ENCODE measurements at regions not wholly inside any gene's neighbourhood (a gene's known extent, or its start where the extent isn't known, plus 50 kb on each side); places are given as distances from the start of the nearest gene placed in this dataset.

GRCh38 chr20:56893226-56893917 lies 264.3 kb downstream of the TFAP2C start:
- Mint-ChIP-seq H3K9me3 (ENCODE audit: unreplicated experiment) (no peaks in the 10 kb centered on the region), H3K4me1 (ENCODE audit: insufficient read depth, unreplicated experiment) (no peaks in the 10 kb centered on the region), H3K27me3 (ENCODE audit: insufficient read depth, unreplicated experiment) (no peaks in the 10 kb centered on the region), H3K36me3 (ENCODE audit: insufficient read depth, unreplicated experiment) (no peaks in the 10 kb centered on the region), H3K4me3 (ENCODE audit: unreplicated experiment) (no peak overlapping the region), H3K27ac (ENCODE audit: low read depth, unreplicated experiment) (no peak overlapping the region)
- TF ChIP-seq, protein P1, sequence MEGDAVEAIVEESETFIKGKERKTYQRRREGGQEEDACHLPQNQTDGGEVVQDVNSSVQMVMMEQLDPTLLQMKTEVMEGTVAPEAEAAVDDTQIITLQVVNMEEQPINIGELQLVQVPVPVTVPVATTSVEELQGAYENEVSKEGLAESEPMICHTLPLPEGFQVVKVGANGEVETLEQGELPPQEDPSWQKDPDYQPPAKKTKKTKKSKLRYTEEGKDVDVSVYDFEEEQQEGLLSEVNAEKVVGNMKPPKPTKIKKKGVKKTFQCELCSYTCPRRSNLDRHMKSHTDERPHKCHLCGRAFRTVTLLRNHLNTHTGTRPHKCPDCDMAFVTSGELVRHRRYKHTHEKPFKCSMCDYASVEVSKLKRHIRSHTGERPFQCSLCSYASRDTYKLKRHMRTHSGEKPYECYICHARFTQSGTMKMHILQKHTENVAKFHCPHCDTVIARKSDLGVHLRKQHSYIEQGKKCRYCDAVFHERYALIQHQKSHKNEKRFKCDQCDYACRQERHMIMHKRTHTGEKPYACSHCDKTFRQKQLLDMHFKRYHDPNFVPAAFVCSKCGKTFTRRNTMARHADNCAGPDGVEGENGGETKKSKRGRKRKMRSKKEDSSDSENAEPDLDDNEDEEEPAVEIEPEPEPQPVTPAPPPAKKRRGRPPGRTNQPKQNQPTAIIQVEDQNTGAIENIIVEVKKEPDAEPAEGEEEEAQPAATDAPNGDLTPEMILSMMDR (IDR thresholded peaks at IDR 0.05; ENCODE audit: unreplicated experiment) = no peak
- ChIA-PET POLR2A (no interaction called here), CTCF (no interaction called here)
- no TSS peak for BruUV-seq (replicated peaks)
- DNase-seq (ENCODE audit: unreplicated experiment) = no peak
- intact Hi-C loops (cut with micrococcal nuclease) = no loop called here

DNA sequence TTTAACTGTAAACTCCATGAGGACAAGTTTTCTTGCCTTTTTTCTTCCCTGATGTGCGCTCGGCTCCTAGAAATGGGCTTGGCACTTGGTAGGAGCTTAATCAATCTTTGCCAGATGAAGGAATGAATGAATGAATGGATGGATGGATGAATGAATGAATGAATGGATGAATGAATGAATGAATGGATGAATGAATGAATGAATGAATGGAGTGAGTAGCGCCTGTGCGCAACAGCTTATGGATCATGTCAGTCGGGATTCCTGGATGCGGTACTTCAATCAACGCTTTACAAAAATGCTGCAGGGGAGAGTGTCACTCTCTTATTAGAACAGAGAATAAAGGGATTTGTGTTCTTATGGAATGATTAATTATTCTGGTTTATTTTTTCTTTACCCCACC lies 267.3 kb downstream of the TFAP2C start:
- CTCF ChIA-PET = no interaction called here
- POLR2A ChIA-PET = interaction anchor here (0.8 kb wide), 1 partner anchor 37 kb away, joined by 3 read pairs; no protein-coding TSS in a partner anchor
- Mint-ChIP-seq H3K4me1 (ENCODE audit: insufficient read depth, unreplicated experiment) (no peaks in the 10 kb centered on the region), H3K9me3 (ENCODE audit: unreplicated experiment) (peaks cover 11% of the 10 kb centered on the region), H3K4me3 (ENCODE audit: unreplicated experiment) (no peak overlapping the region), H3K27ac (ENCODE audit: low read depth, unreplicated experiment) (no peak overlapping the region), H3K27me3 (ENCODE audit: insufficient read depth, unreplicated experiment) (no peaks in the 10 kb centered on the region), H3K36me3 (ENCODE audit: insufficient read depth, unreplicated experiment) (no peaks in the 10 kb centered on the region)
- DNase-seq (ENCODE audit: unreplicated experiment) = no peak
- intact Hi-C loops (cut with micrococcal nuclease) = no loop called here
- BruUV-seq (replicated peaks) = no TSS peak
- TF ChIP-seq, protein P1 (IDR thresholded peaks at IDR 0.05; ENCODE audit: unreplicated experiment) = no peak

DNA sequence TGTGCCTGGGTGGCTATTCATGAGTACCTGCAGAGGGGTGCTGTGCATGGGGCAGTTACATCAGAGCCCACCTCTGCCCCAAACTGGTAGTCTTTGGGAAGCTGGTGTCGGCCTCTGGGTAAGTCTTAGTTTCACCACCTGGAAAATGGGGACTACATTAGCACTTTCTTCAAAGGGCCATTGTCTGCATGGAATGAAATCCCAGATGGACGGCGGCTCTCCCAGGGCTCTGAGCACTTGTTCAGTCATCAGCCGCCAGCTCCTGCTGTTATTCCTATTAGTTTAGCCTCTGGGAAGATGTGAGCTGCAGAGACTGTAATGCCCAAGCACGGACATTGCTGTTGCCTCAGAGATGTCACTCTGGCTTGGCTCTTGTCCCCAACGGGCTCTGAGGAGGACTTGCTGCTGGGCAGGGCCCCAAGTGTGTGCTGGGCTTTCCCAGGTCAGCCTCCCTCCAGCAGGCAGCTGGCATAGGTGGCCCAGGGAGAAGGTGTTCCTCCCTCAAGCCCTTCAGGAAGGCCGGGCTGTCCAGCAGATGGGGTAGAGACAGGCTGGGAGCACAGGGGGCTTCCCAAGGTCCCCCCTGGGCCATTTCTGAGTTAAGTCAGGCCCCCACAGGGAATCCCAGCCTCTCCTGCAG lies 268.3 kb downstream of the TFAP2C start:
- Mint-ChIP-seq H3K27ac (ENCODE audit: low read depth, unreplicated experiment) (no peak overlapping the region), H3K4me3 (ENCODE audit: unreplicated experiment) (no peak overlapping the region), H3K4me1 (ENCODE audit: insufficient read depth, unreplicated experiment) (no peaks in the 10 kb centered on the region), H3K36me3 (ENCODE audit: insufficient read depth, unreplicated experiment) (no peaks in the 10 kb centered on the region), H3K27me3 (ENCODE audit: insufficient read depth, unreplicated experiment) (no peaks in the 10 kb centered on the region), H3K9me3 (ENCODE audit: unreplicated experiment) (peaks cover 11% of the 10 kb centered on the region)
- intact Hi-C loops (cut with micrococcal nuclease) = no loop called here
- ChIA-PET CTCF (interaction anchor here (0.8 kb wide), 1 partner anchor 248 kb away, joined by 3 read pairs; no protein-coding TSS in a partner anchor), POLR2A (no interaction called here)
- no peak for DNase-seq (ENCODE audit: unreplicated experiment)
- BruUV-seq (replicated peaks) = no TSS peak
- TF ChIP-seq, protein P1 (IDR thresholded peaks at IDR 0.05; ENCODE audit: unreplicated experiment) = no peak

DNA sequence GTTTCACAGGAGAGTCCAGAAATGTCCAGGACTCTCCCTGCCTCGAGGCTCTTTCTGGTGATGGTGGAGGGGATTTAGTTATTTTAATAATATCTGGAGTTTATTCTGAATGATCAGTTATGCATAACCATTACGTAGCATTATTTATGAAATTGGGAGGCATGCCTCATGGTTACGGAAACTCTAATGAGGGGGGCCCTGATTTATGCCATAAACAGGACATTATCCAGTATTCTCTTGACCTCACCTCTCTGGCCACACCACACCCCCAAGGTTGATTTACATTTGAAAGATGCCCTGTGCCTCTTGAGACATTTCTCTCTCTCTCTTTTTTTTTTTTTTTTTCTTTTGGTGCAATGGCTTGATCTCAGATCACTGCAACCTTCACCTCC lies 268.8 kb downstream of the TFAP2C start:
- TF ChIP-seq, protein P1 (IDR thresholded peaks at IDR 0.05; ENCODE audit: unreplicated experiment) = no peak
- DNase-seq (ENCODE audit: unreplicated experiment) = no peak
- Mint-ChIP-seq H3K36me3 (ENCODE audit: insufficient read depth, unreplicated experiment) (no peaks in the 10 kb centered on the region), H3K4me3 (ENCODE audit: unreplicated experiment) (no peak overlapping the region), H3K27ac (ENCODE audit: low read depth, unreplicated experiment) (no peak overlapping the region), H3K27me3 (ENCODE audit: insufficient read depth, unreplicated experiment) (no peaks in the 10 kb centered on the region), H3K9me3 (ENCODE audit: unreplicated experiment) (peaks cover 11% of the 10 kb centered on the region), H3K4me1 (ENCODE audit: insufficient read depth, unreplicated experiment) (no peaks in the 10 kb centered on the region)
- ChIA-PET CTCF (no interaction called here), POLR2A (no interaction called here)
- BruUV-seq (replicated peaks) = no TSS peak
- intact Hi-C loops (cut with micrococcal nuclease) = no loop called here
